ENCODE measurements at regions not wholly inside any gene's neighbourhood (a gene's known extent, or its start where the extent isn't known, plus 50 kb on each side); places are given as distances from the start of the nearest gene placed in this dataset.

- TF ChIP-seq CTCF (IDR thresholded peaks at IDR 0.05; ENCODE audit: insufficient read depth, low read depth, low read length, missing control alignments), result no peak
- no peak overlapping the region for H3K4me3 ChIP-seq (ENCODE audit: low read length)
- no peak for DNase-seq (ENCODE audit: low read depth)
Observed at GRCh38 chr3:64748244-64748904, 60.6 kb upstream of the ADAMTS9 start.

GRCh38 chr3:64747679-64748078 is 59.9 kb upstream of the ADAMTS9 start:
- no peak overlapping the region for H3K4me3 ChIP-seq (ENCODE audit: low read length)
- no peak for DNase-seq (ENCODE audit: low read depth)
- TF ChIP-seq CTCF (IDR thresholded peaks at IDR 0.05; ENCODE audit: insufficient read depth, low read depth, low read length, missing control alignments), result no peak

GRCh38 chr3:64743887-64744243 is 56.1 kb upstream of the ADAMTS9 start:
- no peak for DNase-seq (ENCODE audit: low read depth)
- no peak for TF ChIP-seq CTCF (IDR thresholded peaks at IDR 0.05; ENCODE audit: insufficient read depth, low read depth, low read length, missing control alignments)
- no peak overlapping the region for H3K4me3 ChIP-seq (ENCODE audit: low read length)

GRCh38 chr3:64743156-64743886 is 55.5 kb upstream of the ADAMTS9 start:
- no peak for DNase-seq (ENCODE audit: low read depth)
- H3K4me3 ChIP-seq (ENCODE audit: low read length), result no peak overlapping the region
- no peak for TF ChIP-seq CTCF (IDR thresholded peaks at IDR 0.05; ENCODE audit: insufficient read depth, low read depth, low read length, missing control alignments)

GRCh38 chr3:64741341-64741740 is 53.5 kb upstream of the ADAMTS9 start:
- no peak overlapping the region for H3K4me3 ChIP-seq (ENCODE audit: low read length)
- TF ChIP-seq CTCF (IDR thresholded peaks at IDR 0.05; ENCODE audit: insufficient read depth, low read depth, low read length, missing control alignments), result no peak
- no peak for DNase-seq (ENCODE audit: low read depth)

- H3K4me3 ChIP-seq (ENCODE audit: low read length), result no peak overlapping the region
- no peak for TF ChIP-seq CTCF (IDR thresholded peaks at IDR 0.05; ENCODE audit: insufficient read depth, low read depth, low read length, missing control alignments)
- peak; percentile 5 for DNase-seq (ENCODE audit: low read depth)
Observed at GRCh38 chr3:64739971-64740631, 52.3 kb upstream of the ADAMTS9 start.
